ENCODE measurements at regions not wholly inside any gene's neighbourhood (a gene's known extent, or its start where the extent isn't known, plus 50 kb on each side); places are given as distances from the start of the nearest gene placed in this dataset.

DNA sequence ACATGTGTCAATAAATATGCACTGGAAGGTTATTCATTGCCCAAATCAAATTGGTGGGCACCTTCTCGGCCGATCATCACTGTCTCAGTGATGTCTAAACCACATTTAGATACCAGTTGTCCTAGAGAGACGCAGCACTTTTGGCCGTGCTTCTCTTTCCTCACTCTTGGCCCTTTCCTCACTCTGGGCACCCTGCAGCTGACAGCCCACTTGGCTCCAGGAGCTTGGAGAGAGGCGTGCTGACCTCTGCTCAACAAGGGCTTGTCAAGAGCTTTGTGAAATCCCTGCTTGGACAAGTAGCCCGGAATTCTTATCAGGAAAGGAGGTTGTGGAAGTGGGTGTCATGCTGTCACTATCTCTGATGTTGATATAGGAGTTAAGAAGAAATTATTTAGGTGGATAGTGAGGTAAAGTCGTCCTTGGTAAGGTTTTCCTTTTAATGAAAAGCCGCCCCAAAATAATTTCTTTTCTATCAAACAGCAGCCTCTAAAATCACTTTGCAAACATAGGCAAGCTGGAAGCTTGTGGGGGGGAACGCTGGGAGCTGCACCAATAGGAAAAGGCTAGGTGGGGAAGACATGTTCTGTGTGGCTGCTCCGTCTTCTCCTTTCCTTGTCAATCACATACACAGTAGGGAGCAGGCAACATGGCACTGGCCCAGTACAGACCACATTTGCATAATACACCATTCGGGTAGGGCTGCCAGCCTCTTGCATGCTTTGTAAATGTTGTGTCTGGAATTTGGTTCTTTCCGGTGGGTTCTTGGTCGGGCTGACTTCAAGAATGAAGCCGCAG, 126.8 kb upstream of the UBE3A start:
- no peak overlapping the region for H4K5ac ChIP-seq (ENCODE audit: insufficient read length, low read depth, low read length)
- no peak overlapping the region for H2BK120ac ChIP-seq (replicated peaks; ENCODE audit: low read depth, low read length)
- ChIA-PET POLR2A (ENCODE audit: partially characterized antibody) (no interaction called here), CTCF (ENCODE audit: partially characterized antibody) (interaction anchor here (0.9 to 1.9 kb wide), 5 partner anchors 13 to 145 kb away, joined by 3 to 5 read pairs (median 4); no protein-coding TSS in a partner anchor)
- no peak for DNase-seq (ENCODE audit: low read depth in 1 of 2, low spot score in 2 of 2)
- 0 out of 4 replicates have a peak, but pooled peaks cover 0 to 3% of the 10 kb centered on the region in 2 experiments for H3K9me3 ChIP-seq (ENCODE audit: insufficient read depth in 2 of 2, low read depth in 1 of 2, low read length in 1 of 2)
- no peaks in the 10 kb centered on the region for H3K79me1 ChIP-seq (ENCODE audit: low read depth, low read length)
- peaks cover 0 to 3% (median 2%) of the 10 kb centered on the region in 4 experiments; a peak in 4 of 7 replicates for H3K4me1 ChIP-seq (replicated peaks in 1 of 4; ENCODE audit: control insufficient read depth in 3 of 4, insufficient read depth in 4 of 4, low read length in 3 of 4)
- no peak overlapping the region for H4K8ac ChIP-seq (ENCODE audit: extremely low read depth, insufficient read depth, low read length)
- H3K27me3 ChIP-seq (replicated peaks in 1 of 4; ENCODE audit: control insufficient read depth in 3 of 4, extremely low read depth in 1 of 4, insufficient read depth in 3 of 4, low read length in 3 of 4): no peaks in the 10 kb centered on the region; a peak in 1 of 7 replicates
- H3K4me3 ChIP-seq (ENCODE audit: extremely low read depth in 1 of 4, insufficient read depth in 2 of 4, low read depth in 3 of 4, low read length in 4 of 4): no peak overlapping the region
- H4K20me1 ChIP-seq (replicated peaks in 1 of 2; ENCODE audit: control insufficient read depth in 1 of 2, insufficient read depth in 2 of 2, low read length in 2 of 2): no peaks in the 10 kb centered on the region
- H3K9ac ChIP-seq (replicated peaks in 1 of 4; ENCODE audit: extremely low read depth in 1 of 4, low read depth in 3 of 4, low read length in 3 of 4): no peak overlapping the region
- H3K23ac ChIP-seq (ENCODE audit: insufficient read length): no peak overlapping the region
- 0 out of 2 replicates have a peak overlapping the region, but pooled peaks have one; percentile 27 for H2BK20ac ChIP-seq (ENCODE audit: low read length)
- no peaks in the 10 kb centered on the region for H3K79me2 ChIP-seq (ENCODE audit: control insufficient read depth in 1 of 2, insufficient read depth in 2 of 2, low read length in 2 of 2)
- no peak overlapping the region for H3K27ac ChIP-seq (ENCODE audit: low read depth, low read length)
- no peak overlapping the region for H3K18ac ChIP-seq (ENCODE audit: extremely low read depth, low read length)
- no peak overlapping the region for H2BK5ac ChIP-seq (ENCODE audit: low read depth, low read length)
- H3K4ac ChIP-seq (replicated peaks; ENCODE audit: insufficient read length, low read depth, low read length): no peak overlapping the region
- H3K56ac ChIP-seq (replicated peaks; ENCODE audit: insufficient read length, low read depth, low read length): no peak overlapping the region
- H2AFZ ChIP-seq (ENCODE audit: low read length): no peak overlapping the region
- FAIRE-seq: no peak
- no peak overlapping the region for H3K4me2 ChIP-seq (ENCODE audit: insufficient read depth in 1 of 2, low read depth in 2 of 2, low read length in 2 of 2)
- H2BK12ac ChIP-seq (ENCODE audit: low read depth, low read length): no peak overlapping the region; the same call in 1 of the 2 replicates
- WGBS, 2 experiments (ENCODE audit: extremely low coverage in 1 of 2, insufficient coverage in 1 of 2, insufficient read length in 1 of 2, insufficient replicate concordance in 2 of 2, low coverage in 1 of 2, low lambda C conversion rate in 2 of 2, missing lambda C conversion rate in 1 of 2): 74% methylated on average over 12 of the region's 14 CpGs; no CpG with 5 or more reads in 1 of the 2 experiments
- no peaks in the 10 kb centered on the region for H3K36me3 ChIP-seq (ENCODE audit: control insufficient read depth in 2 of 4, insufficient read depth in 4 of 4, low read length in 3 of 4)
- no peaks in the 10 kb centered on the region for H3K23me2 ChIP-seq (ENCODE audit: low read depth, low read length)
- H3K14ac ChIP-seq (ENCODE audit: insufficient read length): no peak overlapping the region
- no peak overlapping the region for H2AK5ac ChIP-seq (ENCODE audit: low read depth, low read length)
- H2BK15ac ChIP-seq (ENCODE audit: low read length): no peak overlapping the region
- H4K91ac ChIP-seq (replicated peaks; ENCODE audit: insufficient read length, low read length): no peak overlapping the region
- no peak for TF ChIP-seq SP1 (IDR thresholded peaks at IDR 0.05; ENCODE audit: low read depth, low read length)
- TF ChIP-seq KDM1A (IDR thresholded peaks at IDR 0.05; ENCODE audit: borderline replicate concordance, low read length): no peak
- TF ChIP-seq POU5F1 (IDR thresholded peaks at IDR 0.05; ENCODE audit: low read depth, low read length): no peak
- TF ChIP-seq, protein P1, sequence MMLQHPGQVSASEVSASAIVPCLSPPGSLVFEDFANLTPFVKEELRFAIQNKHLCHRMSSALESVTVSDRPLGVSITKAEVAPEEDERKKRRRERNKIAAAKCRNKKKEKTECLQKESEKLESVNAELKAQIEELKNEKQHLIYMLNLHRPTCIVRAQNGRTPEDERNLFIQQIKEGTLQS (IDR thresholded peaks at IDR 0.05; ENCODE audit: insufficient read depth, low read depth, low read length): no peak
